ENCODE measurements at regions not wholly inside any gene's neighbourhood (a gene's known extent, or its start where the extent isn't known, plus 50 kb on each side); places are given as distances from the start of the nearest gene placed in this dataset.

DNA sequence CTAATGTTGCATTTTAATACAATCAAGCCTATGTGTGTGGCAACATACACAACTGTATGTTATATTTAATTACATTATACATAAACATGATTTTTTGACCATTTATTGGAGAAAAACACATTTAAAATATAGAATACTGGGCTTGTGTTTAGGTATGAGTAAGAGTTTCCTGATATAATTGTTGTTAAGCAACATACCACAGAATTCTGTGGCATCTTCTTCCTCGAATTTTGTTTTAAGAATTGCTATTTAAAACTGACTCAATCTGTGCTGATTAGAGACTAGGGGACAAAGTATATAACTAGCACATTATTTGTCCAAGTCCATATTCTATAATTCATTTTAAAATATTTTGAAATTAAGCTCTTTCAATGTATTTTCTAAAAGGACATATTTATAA, 376.8 kb upstream of the THBS1 start:
- TF ChIP-seq YY1 (IDR thresholded peaks at IDR 0.05; ENCODE audit: insufficient read depth, insufficient read length) (no peak), SUZ12 (IDR thresholded peaks at IDR 0.05; ENCODE audit: extremely low read depth, insufficient read depth, insufficient read length) (no peak)
